ENCODE measurements at regions not wholly inside any gene's neighbourhood (a gene's known extent, or its start where the extent isn't known, plus 50 kb on each side); places are given as distances from the start of the nearest gene placed in this dataset.
"Not testable (repeated sequence)": the region's sequence is repeated elsewhere in the genome, so short reads cannot be mapped to it uniquely, and the experiment has no call there.

- H3K36me3 ChIP-seq: no peaks in the 10 kb centered on the region
- no peak overlapping the region for H3K27ac ChIP-seq
- H3K4me3 ChIP-seq: no peak overlapping the region
- DNase-seq: no peak
- H3K27me3 ChIP-seq: no peaks in the 10 kb centered on the region
- in situ Hi-C loops (cut with MboI; ENCODE audit: low pct_ligation_motif_present in 1 of 4, low pct_unique_long_range_greater_than_20kb in 1 of 4, low sequenced_read_pairs in 3 of 4) (no loop called here), intact Hi-C loops (cut with DNase I; ENCODE audit: low total_unique reads) (no loop called here)
- H3K9me3 ChIP-seq: no peaks in the 10 kb centered on the region
- TF ChIP-seq POLR2A (IDR thresholded peaks at IDR 0.05) (no peak), EP300 (IDR thresholded peaks at IDR 0.05; ENCODE audit: low read depth) (no peak), POLR2AphosphoS5 (IDR thresholded peaks at IDR 0.05) (no peak)
- TF ChIP-seq, protein P1, sequence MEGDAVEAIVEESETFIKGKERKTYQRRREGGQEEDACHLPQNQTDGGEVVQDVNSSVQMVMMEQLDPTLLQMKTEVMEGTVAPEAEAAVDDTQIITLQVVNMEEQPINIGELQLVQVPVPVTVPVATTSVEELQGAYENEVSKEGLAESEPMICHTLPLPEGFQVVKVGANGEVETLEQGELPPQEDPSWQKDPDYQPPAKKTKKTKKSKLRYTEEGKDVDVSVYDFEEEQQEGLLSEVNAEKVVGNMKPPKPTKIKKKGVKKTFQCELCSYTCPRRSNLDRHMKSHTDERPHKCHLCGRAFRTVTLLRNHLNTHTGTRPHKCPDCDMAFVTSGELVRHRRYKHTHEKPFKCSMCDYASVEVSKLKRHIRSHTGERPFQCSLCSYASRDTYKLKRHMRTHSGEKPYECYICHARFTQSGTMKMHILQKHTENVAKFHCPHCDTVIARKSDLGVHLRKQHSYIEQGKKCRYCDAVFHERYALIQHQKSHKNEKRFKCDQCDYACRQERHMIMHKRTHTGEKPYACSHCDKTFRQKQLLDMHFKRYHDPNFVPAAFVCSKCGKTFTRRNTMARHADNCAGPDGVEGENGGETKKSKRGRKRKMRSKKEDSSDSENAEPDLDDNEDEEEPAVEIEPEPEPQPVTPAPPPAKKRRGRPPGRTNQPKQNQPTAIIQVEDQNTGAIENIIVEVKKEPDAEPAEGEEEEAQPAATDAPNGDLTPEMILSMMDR (IDR thresholded peaks at IDR 0.05): no peak
- 79 to 83% methylated on average over 8 to 21 of the region's 21 CpGs for WGBS, 2 donors (ENCODE audit: low coverage in 1 of 2)
- no peaks in the 10 kb centered on the region for H3K4me1 ChIP-seq
Observed at GRCh38 chr20:56702931-56703840, 74.1 kb downstream of the TFAP2C start.

- DNase-seq: no peak
- in situ Hi-C loops (cut with MboI; ENCODE audit: low pct_ligation_motif_present in 1 of 4, low pct_unique_long_range_greater_than_20kb in 1 of 4, low sequenced_read_pairs in 3 of 4) (no loop called here), intact Hi-C loops (cut with DNase I; ENCODE audit: low total_unique reads) (no loop called here)
- no peaks in the 10 kb centered on the region for H3K4me1 ChIP-seq
- H3K9me3 ChIP-seq: no peaks in the 10 kb centered on the region
- no peaks in the 10 kb centered on the region for H3K27me3 ChIP-seq
- H3K36me3 ChIP-seq: no peaks in the 10 kb centered on the region
- no peak for TF ChIP-seq POLR2A (IDR thresholded peaks at IDR 0.05)
- TF ChIP-seq, protein P1 (IDR thresholded peaks at IDR 0.05): no peak
- no peak for TF ChIP-seq POLR2AphosphoS5 (IDR thresholded peaks at IDR 0.05)
- no peak for TF ChIP-seq EP300 (IDR thresholded peaks at IDR 0.05; ENCODE audit: low read depth)
- no peak overlapping the region for H3K4me3 ChIP-seq
- 70 to 81% methylated on average over 4 to 6 of the region's 6 CpGs for WGBS, 2 donors (ENCODE audit: low coverage in 1 of 2)
- H3K27ac ChIP-seq: no peak overlapping the region
Observed at GRCh38 chr20:56706867-56707360, 77.8 kb downstream of the TFAP2C start.

- no peak for DNase-seq
- Histone ChIP-seq H3K27ac (no peak overlapping the region), H3K4me3 (no peak overlapping the region), H3K9me3 (no peaks in the 10 kb centered on the region), H3K27me3 (no peaks in the 10 kb centered on the region), H3K4me1 (no peaks in the 10 kb centered on the region), H3K36me3 (no peaks in the 10 kb centered on the region)
- intact Hi-C loops (cut with DNase I; ENCODE audit: low total_unique reads) (no loop called here), in situ Hi-C loops (cut with MboI; ENCODE audit: low pct_ligation_motif_present in 1 of 4, low pct_unique_long_range_greater_than_20kb in 1 of 4, low sequenced_read_pairs in 3 of 4) (no loop called here)
- 92 to 98% methylated on average over 7 to 14 of the region's 14 CpGs for WGBS, 2 donors (ENCODE audit: low coverage in 1 of 2)
- TF ChIP-seq POLR2AphosphoS5 (IDR thresholded peaks at IDR 0.05) (no peak), EP300 (IDR thresholded peaks at IDR 0.05; ENCODE audit: low read depth) (no peak), POLR2A (IDR thresholded peaks at IDR 0.05) (no peak)
- TF ChIP-seq, protein P1 (IDR thresholded peaks at IDR 0.05): no peak
Observed at GRCh38 chr20:56708991-56709390, 79.9 kb downstream of the TFAP2C start.

DNA sequence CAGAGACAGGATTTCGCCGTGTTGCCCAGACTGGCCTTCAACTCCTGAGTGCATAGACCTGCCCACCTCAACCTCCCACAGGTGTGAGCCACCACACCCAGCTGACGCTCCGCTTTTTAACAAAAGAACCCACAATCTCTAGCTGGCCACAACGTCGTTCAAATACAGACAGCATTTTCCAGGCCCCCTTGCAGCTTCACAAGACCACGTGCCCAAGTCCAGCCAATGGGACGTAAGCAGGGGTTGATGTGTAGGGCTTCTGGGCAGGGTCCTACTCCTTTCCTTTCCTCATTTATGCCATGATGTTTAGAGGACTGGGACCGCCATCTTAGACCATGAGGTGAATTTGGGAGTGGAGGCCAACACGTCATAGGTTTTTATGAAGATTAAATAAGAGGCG is 81.0 kb downstream of the TFAP2C start:
- intact Hi-C loops (cut with DNase I; ENCODE audit: low total_unique reads): no loop called here

DNA sequence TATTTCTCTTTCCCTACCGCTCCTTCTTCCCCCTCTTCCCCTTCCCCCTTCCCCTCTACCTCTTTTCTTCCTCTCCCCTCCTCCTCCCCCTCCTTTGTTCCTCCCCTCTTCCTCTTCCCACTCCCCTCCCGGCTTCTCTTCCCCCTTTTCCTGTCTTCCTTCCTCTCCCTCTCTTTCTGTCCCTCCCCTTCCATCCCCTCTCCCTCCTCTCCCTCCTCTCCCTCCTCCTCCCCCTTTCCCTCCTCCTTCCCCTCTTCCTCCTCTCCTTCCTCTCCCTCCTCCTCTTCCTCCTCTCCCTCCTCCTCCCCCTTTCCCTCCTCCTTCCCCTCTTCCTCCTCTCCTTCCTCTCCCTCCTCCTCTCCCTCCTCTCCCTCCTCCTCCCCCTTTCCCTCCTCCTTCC is 81.5 kb downstream of the TFAP2C start:
- H3K27ac ChIP-seq; DNase-seq; in situ Hi-C loops (cut with MboI; ENCODE audit: low pct_ligation_motif_present in 1 of 4, low pct_unique_long_range_greater_than_20kb in 1 of 4, low sequenced_read_pairs in 3 of 4); H3K27me3 ChIP-seq; H3K36me3 ChIP-seq; H3K4me3 ChIP-seq; H3K4me1 ChIP-seq; H3K9me3 ChIP-seq; intact Hi-C loops (cut with DNase I; ENCODE audit: low total_unique reads): not testable (repeated sequence)
- WGBS, 2 donors (ENCODE audit: low coverage in 1 of 2): 73% methylated on average over 2 of the region's 2 CpGs; no CpG with 5 or more reads in 1 of the 2 donors

More for the DNA sequence above, 81.0 kb downstream of the TFAP2C start:
- Histone ChIP-seq H3K27ac (no peak overlapping the region), H3K9me3 (no peaks in the 10 kb centered on the region), H3K27me3 (no peaks in the 10 kb centered on the region), H3K4me3 (no peak overlapping the region), H3K4me1 (no peaks in the 10 kb centered on the region), H3K36me3 (no peaks in the 10 kb centered on the region)
- no peak for TF ChIP-seq POLR2AphosphoS5 (IDR thresholded peaks at IDR 0.05)
- no peak for TF ChIP-seq EP300 (IDR thresholded peaks at IDR 0.05; ENCODE audit: low read depth)
- DNase-seq: no peak
- in situ Hi-C loops (cut with MboI; ENCODE audit: low pct_ligation_motif_present in 1 of 4, low pct_unique_long_range_greater_than_20kb in 1 of 4, low sequenced_read_pairs in 3 of 4): no loop called here
- WGBS, 2 donors (ENCODE audit: low coverage in 1 of 2): 90 to 95% methylated on average over 6 to 11 of the region's 11 CpGs
